GM23338 (cell line): ENCODE measurements at regions not wholly inside any gene's neighbourhood (a gene's known extent, or its start where the extent isn't known, plus 50 kb on each side); places are given as distances from the start of the nearest gene placed in this dataset.

Experiments
- ATAC-seq: fragments of 200-7000 bp; cut with Tn5 transposase; 3 replicates; pipeline ENCODE4 v1.9.1; 2020
- DNase-seq: peaks from one replicate; pipeline ENCODE4 v3.0.0-alpha.2; 2015; ENCODE audit warnings: low spot score
- H2AFZ ChIP-seq: fragments of 200-600 bp; sonication (generic); 2 replicates; pipeline ENCODE4 v1.8.0; 2016; ENCODE audit warnings: antibody characterized with exemption, mild to moderate bottlenecking, moderate library complexity
- H3F3A ChIP-seq: fragments of 200-600 bp; sonication (generic); replicated peaks from 2 replicates; pipeline ENCODE4 v1.8.0; 2017; ENCODE audit warnings: antibody characterized with exemption, mixed run types, low read depth
- H3K27ac ChIP-seq: fragments of 200-600 bp; sonication (generic); 2 replicates; pipeline ENCODE4 v1.6.1; 2016; ENCODE audit warnings: low read depth
- H3K27me3 ChIP-seq: fragments of 200-600 bp; sonication (generic); 2 replicates; pipeline ENCODE4 v1.8.0; 2016; ENCODE audit warnings: mild to moderate bottlenecking, mixed run types, moderate library complexity; ENCODE audit not compliant: insufficient read depth
- H3K36me3 ChIP-seq: fragments of 200-600 bp; sonication (generic); 2 replicates; pipeline ENCODE4 v1.8.0; 2016; ENCODE audit warnings: mild to moderate bottlenecking; ENCODE audit not compliant: insufficient read depth
- H3K4me1 ChIP-seq: fragments of 200-600 bp; sonication (generic); 2 replicates; pipeline ENCODE4 v1.8.0; 2016; ENCODE audit warnings: mild to moderate bottlenecking, moderate library complexity; ENCODE audit not compliant: insufficient read depth
- H3K4me2 ChIP-seq: fragments of 200-600 bp; sonication (generic); 2 replicates; pipeline ENCODE4 v1.7.1; 2017; ENCODE audit warnings: mixed run types
- H3K4me3 ChIP-seq: fragments of 200-600 bp; sonication (generic); 2 replicates; pipeline ENCODE4 v1.6.1; 2016; ENCODE audit warnings: mixed run types
- H3K79me2 ChIP-seq: fragments of 200-600 bp; sonication (generic); replicated peaks from 2 replicates; pipeline ENCODE4 v1.8.0; 2017; ENCODE audit warnings: mild to moderate bottlenecking; ENCODE audit not compliant: insufficient read depth
- H3K9me2 ChIP-seq: fragments of 200-600 bp; sonication (generic); 2 replicates; pipeline ENCODE4 v1.8.0; 2017; ENCODE audit not compliant: insufficient read depth
- H4K20me1 ChIP-seq: fragments of 200-600 bp; sonication (generic); replicated peaks from 2 replicates; pipeline ENCODE4 v1.8.0; 2017; ENCODE audit warnings: mild to moderate bottlenecking; ENCODE audit not compliant: insufficient read depth
- H3K27ac Mint-ChIP-seq: 2 replicates; pipeline ENCODE4 v1.8.0; 2020; ENCODE audit warnings: inconsistent platforms, mild to moderate bottlenecking, moderate library complexity, mixed read lengths
- H3K27me3 Mint-ChIP-seq: 3 replicates; pipeline ENCODE4 v1.8.0; 2022; ENCODE audit warnings: low read depth, mild to moderate bottlenecking, moderate library complexity, mixed read lengths, inconsistent platforms; ENCODE audit not compliant: insufficient read depth, poor library complexity
- H3K36me3 Mint-ChIP-seq: 3 replicates; pipeline ENCODE4 v1.8.0; 2021; ENCODE audit warnings: low read depth, mild to moderate bottlenecking, inconsistent platforms, moderate library complexity, mixed read lengths
- H3K4me1 Mint-ChIP-seq: 3 replicates; pipeline ENCODE4 v1.8.0; 2020; ENCODE audit warnings: mild to moderate bottlenecking, inconsistent platforms, mixed read lengths
- H3K4me3 Mint-ChIP-seq: 3 replicates; pipeline ENCODE4 v1.8.0; 2021; ENCODE audit warnings: moderate library complexity, mild to moderate bottlenecking, inconsistent platforms, mixed read lengths
- H3K9me3 Mint-ChIP-seq: 3 replicates; pipeline ENCODE4 v1.8.0; 2020; ENCODE audit warnings: moderate library complexity, mild to moderate bottlenecking, inconsistent platforms, mixed read lengths
- CREB1 ChIP-seq: fragments of 250-450 bp; sonication (Bioruptor Pico); IDR thresholded peaks from 2 replicates; pipeline ENCODE4 v1.5.0; 2020; ENCODE audit warnings: low read depth, mild to moderate bottlenecking, moderate library complexity
- CTCF ChIP-seq, 2 experiments: fragments of 200-600 bp in 1 of 2; sonication (generic) in 1 of 2; conservative IDR thresholded peaks; 2 replicates each; pipeline versions ENCODE4 v1.5.1 to v1.6.1; 2016 to 2017; ENCODE audit warnings: antibody characterized with exemption in 2 of 2, low read depth in 2 of 2, mild to moderate bottlenecking in 2 of 2, moderate library complexity in 1 of 2
- ETS1 ChIP-seq: IDR thresholded peaks from 2 replicates; pipeline ENCODE4 v1.6.1; 2016; ENCODE audit warnings: antibody characterized with exemption
- EZH2 ChIP-seq: fragments of 200-600 bp; sonication (generic); IDR thresholded peaks from one replicate; pipeline ENCODE4 v1.8.0; 2017; ENCODE audit warnings: antibody characterized with exemption, mild to moderate bottlenecking, low read depth; ENCODE audit not compliant: unreplicated experiment
- EZH2phosphoT487 ChIP-seq: fragments of 200-600 bp; sonication (generic); IDR thresholded peaks from one replicate; pipeline ENCODE4 v1.8.1; 2018; ENCODE audit warnings: antibody characterized with exemption; ENCODE audit not compliant: unreplicated experiment
- JUNB ChIP-seq: IDR thresholded peaks from one replicate; pipeline ENCODE4 v1.6.1; 2016; ENCODE audit warnings: antibody characterized with exemption; ENCODE audit not compliant: unreplicated experiment
- NANOG ChIP-seq: IDR thresholded peaks from 2 replicates; pipeline ENCODE4 v1.6.1; 2016; ENCODE audit warnings: antibody characterized with exemption, borderline replicate concordance
- POLR2AphosphoS5 ChIP-seq: IDR thresholded peaks from 2 replicates; pipeline ENCODE4 v1.6.1; 2016; ENCODE audit warnings: antibody characterized with exemption, low read depth
- REST ChIP-seq: IDR thresholded peaks from one replicate; pipeline ENCODE4 v1.6.1; 2018; ENCODE audit warnings: antibody characterized with exemption; ENCODE audit not compliant: unreplicated experiment
- STAT1 ChIP-seq: IDR thresholded peaks from one replicate; pipeline ENCODE4 v1.6.1; 2016; ENCODE audit warnings: antibody characterized with exemption; ENCODE audit not compliant: unreplicated experiment
- ZNF114 ChIP-seq: fragments of 250-450 bp; sonication (Bioruptor Pico); IDR thresholded peaks from 2 replicates; pipeline ENCODE4 v1.5.0; 2020; ENCODE audit warnings: mild to moderate bottlenecking, moderate library complexity
- ZNF331 ChIP-seq: fragments of 250-450 bp; sonication (Bioruptor Pico); IDR thresholded peaks from 2 replicates; pipeline ENCODE4 v1.5.0; 2020; ENCODE audit warnings: low read depth, mild to moderate bottlenecking, moderate library complexity
- ZNF462 ChIP-seq: fragments of 250-450 bp; sonication (Bioruptor Pico); IDR thresholded peaks from 2 replicates; pipeline ENCODE4 v1.5.0; 2020; ENCODE audit warnings: mild to moderate bottlenecking, moderate library complexity

- H2AFZ ChIP-seq: no peak overlapping the region
- H3K4me3 Mint-ChIP-seq: no peak overlapping the region
- no peaks in the 10 kb centered on the region for H3K79me2 ChIP-seq
- peaks cover 17% of the 10 kb centered on the region for H3K27me3 Mint-ChIP-seq
- H3K4me3 ChIP-seq: no peak overlapping the region
- H3K27ac Mint-ChIP-seq: no peak overlapping the region
- TF ChIP-seq REST: no peak
- no peak for TF ChIP-seq STAT1
- no peak for TF ChIP-seq CREB1 (CRISPR knock-in tag)
- TF ChIP-seq ETS1: no peak
- TF ChIP-seq POLR2AphosphoS5: no peak
- no peak for TF ChIP-seq EZH2
- no peak for TF ChIP-seq ZNF462 (CRISPR knock-in tag)
- TF ChIP-seq EZH2phosphoT487: no peak
- TF ChIP-seq JUNB: no peak
- no peak for TF ChIP-seq ZNF114 (CRISPR knock-in tag)
- TF ChIP-seq ZNF331 (CRISPR knock-in tag): no peak
- no peak for TF ChIP-seq NANOG
- no peak for TF ChIP-seq CTCF (conservative IDR thresholded peaks at IDR 0.05; ENCODE audit: low read depth in 2 of 2)
- H3K4me1 Mint-ChIP-seq: peaks cover 9% of the 10 kb centered on the region
- H3K4me1 ChIP-seq: no peaks in the 10 kb centered on the region; the same call in 1 of the 2 replicates
- H4K20me1 ChIP-seq: no peaks in the 10 kb centered on the region; the same call in 1 of the 2 replicates
- no peaks in the 10 kb centered on the region for H3K36me3 ChIP-seq
- H3K9me2 ChIP-seq: no peaks in the 10 kb centered on the region
- no peaks in the 10 kb centered on the region for H3K27me3 ChIP-seq
- H3K4me2 ChIP-seq: no peak overlapping the region
- H3K36me3 Mint-ChIP-seq: no peaks in the 10 kb centered on the region; the same call in 2 of the 3 replicates
- no peaks in the 10 kb centered on the region for H3F3A ChIP-seq
- no peaks in the 10 kb centered on the region for H3K9me3 Mint-ChIP-seq
- H3K27ac ChIP-seq: no peak overlapping the region
- DNase-seq: no peak
- no peak for ATAC-seq
Observed at GRCh38 chr16:85371948-85372347, 241.2 kb upstream of the GSE1 start.
